GM04503 (cell line): ENCODE measurements at regions not wholly inside any gene's neighbourhood (a gene's known extent, or its start where the extent isn't known, plus 50 kb on each side); places are given as distances from the start of the nearest gene placed in this dataset.

Source experiments
- DNase-seq: peaks from one replicate; pipeline ENCODE4 v3.0.0-alpha.2; 2012; ENCODE audit warnings: low read depth

DNA sequence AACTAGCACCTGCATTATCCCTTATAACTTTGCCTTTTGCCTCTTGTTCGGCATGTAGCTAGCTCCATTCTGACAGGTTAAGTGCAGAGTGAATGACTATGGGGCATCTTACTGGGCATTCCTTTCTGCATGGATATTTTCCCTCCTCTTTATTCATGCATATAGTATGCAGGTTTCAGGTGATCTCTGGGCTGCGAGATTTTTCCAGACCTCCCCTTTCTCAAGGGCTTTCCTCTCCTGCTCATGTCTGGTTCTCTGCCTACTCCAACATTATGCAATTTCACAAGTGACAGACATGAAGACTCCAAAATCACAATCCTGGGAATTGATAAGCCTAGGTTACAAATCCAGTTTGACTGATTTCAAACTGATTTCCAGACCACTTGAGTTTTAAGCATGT is 503.8 kb downstream of the NXPH1 start:
- DNase-seq, result no peak

DNA sequence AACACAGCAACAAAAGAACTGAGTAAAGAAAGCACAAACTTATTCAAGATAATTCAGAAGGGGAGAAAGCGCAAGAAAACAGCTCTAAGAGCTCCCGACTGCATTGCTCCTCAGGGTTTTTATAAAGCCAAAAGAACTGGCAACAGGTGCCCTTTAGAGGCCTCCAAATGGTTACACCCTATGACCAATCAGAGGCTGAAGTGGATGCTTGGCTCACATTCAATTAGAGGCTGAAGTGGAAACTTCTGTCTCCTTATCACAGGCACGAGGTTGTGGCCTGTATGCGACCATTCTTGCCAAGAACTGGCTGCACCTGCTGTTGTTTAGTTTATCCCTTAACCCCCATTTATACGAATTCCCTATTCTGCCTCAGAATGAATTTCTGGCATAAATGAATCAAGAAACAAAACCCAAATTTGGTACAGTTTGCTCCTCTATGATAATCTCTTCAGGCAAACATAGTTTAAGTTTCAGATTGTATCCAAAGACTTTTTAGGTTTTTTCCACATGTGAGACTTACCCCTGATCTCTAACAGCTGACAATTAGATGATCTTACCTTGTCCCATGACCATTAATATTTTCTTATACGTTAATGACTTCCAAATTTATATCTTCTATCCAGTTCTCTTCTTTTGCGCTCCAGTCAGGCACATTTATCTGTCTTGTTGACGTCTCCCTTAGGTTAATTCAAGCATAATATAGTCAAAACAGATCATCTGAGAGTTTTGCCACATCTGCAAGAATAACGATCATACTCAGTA is 504.8 kb downstream of the NXPH1 start:
- DNase-seq, result no peak

DNA sequence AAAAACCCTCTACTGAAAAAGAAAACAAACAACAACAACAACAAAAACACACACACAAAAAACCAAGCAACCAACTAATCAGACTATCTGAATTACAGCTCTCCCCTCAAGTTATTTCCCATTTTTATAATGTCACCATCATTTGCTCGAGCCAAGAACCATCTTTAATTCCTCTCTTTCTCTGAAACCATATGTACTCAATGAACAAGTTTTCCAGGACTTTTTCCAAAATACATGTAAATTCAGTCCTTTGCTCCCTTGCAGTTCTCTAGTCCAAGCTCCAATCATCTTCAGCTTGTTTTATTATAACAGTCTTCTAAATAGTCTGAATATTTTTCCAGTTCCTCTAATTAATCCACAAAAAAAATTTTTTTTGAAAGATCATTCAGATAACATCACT is 506.0 kb downstream of the NXPH1 start:
- no peak for DNase-seq

DNA sequence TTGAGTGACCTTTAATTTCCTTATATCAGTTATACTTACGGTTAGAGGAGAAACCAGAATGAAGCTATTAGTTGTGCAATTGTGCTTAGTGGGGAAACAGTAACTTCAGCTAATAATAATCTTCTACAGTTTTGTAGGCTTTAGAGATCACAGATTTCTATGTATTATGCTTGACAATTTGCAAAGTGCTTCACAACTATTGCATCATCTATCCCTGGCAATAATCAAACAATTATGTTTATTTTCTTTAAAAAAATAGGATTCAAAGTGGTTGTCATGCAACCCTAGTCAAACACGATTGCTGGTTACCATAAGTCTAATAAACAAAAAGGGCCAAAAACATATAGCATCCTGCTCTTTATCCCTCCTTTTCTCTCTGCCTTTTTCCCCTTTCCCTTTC is 530.3 kb downstream of the NXPH1 start:
- no peak for DNase-seq

DNA sequence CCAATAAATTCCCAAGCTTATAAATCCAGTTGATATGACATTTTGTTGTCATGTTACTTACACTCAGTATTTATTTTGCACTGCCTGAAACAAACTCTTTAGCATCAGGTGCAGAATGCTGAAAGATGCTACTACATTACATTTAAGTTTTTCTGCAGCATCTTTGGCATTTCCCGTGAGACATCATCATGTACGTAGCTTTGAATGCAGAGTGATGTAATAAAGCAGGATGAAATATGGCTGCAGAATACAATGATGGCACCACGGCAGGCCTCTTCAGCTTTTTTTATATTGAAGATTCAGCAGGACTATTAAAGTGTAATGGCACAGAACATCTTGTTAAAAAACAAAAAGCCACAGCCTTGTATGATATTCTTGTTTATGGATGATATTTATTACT is 531.8 kb downstream of the NXPH1 start:
- no peak for DNase-seq

DNA sequence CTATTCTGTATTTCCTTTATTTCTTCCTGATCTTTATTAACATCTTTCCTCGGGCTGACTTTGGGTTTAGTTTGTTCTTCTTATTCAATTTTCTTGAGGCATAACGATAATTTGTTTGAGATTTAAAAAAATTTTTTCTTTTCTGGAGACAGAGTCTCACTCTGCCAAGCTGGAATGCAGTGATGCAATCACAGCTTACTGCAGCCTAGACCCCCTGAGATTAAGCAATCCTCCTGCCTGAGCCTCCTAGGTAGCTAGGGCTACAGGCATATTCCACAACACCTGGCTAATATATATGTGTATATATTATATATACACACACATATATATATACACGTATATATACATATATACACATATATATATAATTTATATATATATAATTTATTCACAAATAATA is 540.2 kb downstream of the NXPH1 start:
- DNase-seq, result no peak

DNA sequence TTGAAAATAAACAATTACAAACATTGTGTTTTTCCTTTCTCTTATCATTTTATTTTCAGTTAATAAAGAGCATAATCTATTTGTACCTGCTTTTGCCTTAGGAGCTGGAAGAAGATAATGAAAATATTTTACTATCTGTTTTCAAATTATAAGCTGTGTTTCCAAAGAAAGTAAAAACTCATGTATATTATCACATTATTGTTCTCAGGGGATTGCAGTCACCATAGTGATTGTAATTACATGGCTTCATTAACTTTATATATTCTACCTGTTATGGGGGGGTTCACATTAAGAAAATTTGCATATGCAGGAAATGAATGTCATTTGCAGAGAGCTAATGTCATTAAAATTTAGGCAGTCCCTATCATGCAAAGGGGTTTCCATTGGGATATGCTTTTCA is 542.3 kb downstream of the NXPH1 start:
- no peak for DNase-seq

DNA sequence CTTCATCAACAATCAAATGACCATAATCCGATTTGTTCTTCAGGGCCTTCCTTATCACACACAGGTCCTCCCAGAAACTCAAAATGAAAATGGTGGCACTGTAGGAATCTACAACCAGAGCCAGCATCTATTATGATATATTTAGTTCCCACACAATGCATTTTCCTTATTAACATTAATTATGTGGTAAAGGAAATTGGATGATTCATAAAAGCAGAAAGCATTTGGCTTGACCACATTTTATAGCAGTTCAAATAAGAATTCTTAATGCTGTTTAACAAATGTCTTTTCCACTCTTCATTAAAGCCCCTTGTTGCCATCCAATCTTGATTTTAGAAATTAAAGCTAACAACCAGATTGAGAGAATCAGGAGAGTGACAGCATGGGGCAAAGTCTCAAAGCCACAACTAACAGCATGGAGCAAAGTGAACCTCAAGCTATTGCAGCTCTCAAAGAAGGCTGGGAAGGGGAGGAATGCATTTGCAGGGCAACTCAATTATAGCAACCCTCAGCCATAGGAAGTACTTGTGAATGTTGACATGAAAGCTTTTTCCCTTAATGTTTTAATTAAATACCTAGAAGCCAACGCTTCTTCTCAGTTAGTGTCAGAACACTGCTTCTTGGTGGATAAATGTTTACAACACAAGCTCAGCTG is 549.1 kb downstream of the NXPH1 start:
- DNase-seq, result no peak

DNA sequence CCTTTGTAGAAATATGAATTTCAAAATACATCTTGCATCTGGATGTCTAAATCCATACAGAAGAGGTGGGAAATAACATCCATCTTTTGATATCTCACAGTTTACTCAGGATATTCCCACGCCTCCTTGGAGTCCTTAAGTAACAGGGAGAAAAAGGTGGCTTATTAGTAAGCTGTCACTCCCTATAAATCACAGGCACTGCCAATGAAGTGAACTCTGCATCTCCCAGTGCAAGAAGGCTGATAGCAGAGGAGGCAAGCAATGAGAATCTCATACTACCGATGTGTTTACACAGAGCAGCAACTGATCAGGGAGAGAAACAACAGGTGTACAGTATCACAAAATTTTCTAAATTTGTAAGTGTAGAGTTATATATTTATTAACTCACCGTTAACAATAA is 551.8 kb downstream of the NXPH1 start:
- DNase-seq, result no peak

DNA sequence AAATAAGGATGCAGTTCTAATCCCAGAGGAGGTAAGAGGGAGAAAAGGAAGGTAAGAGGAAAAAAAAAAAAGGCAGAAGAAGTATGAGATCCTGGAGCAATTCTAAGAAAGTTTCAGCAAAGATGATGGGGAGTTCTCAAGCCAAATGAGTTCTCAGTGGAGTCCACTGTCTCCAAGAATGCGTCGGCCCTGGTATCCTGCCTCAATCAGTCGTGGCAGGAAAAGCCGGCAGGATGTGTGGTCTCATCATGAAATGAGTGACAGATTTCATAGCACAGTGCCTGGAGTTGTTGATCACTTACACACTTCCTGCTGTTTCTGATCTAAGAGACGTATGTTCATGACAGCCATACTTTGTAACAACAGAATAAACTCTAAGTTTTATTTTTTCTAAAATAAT is 554.9 kb downstream of the NXPH1 start:
- no peak for DNase-seq

DNA sequence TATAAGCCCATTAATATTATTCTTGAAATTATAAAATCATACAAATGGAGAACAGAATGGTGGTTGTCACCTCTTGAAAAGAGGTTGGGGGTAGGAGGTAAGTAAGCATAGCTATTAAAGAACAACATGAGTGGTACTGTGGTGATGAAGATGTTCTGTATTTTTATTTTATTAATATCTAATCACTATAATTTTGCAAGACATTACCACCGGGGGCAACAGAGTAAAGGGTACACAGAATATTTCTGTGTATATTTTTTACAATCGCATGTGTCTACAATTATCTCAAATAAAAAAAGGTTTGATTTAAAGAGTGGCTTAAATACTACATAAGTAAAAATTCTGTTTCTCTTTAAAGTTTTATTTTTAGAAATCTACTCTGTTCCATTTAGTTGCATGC is 557.8 kb downstream of the NXPH1 start:
- no peak for DNase-seq

DNA sequence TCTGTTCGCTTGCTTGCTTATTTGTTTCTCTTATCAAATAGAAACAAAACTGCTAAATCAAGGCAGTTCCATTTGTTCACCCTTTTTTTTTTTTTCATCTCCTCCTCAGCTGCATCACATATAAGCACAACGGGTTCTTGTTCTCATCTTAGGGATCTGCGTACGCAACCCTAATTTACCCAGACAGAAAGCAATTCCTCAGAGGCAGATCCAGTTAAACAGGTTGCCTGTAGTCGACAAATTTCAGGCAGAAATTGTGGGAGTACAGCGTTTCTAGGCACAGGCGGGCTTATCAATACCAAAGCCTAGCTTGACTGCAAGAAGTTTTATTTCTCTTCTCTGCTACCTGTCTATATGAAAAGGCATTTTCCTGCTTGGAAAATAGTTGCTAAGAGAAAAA is 565.4 kb downstream of the NXPH1 start:
- no peak for DNase-seq

DNA sequence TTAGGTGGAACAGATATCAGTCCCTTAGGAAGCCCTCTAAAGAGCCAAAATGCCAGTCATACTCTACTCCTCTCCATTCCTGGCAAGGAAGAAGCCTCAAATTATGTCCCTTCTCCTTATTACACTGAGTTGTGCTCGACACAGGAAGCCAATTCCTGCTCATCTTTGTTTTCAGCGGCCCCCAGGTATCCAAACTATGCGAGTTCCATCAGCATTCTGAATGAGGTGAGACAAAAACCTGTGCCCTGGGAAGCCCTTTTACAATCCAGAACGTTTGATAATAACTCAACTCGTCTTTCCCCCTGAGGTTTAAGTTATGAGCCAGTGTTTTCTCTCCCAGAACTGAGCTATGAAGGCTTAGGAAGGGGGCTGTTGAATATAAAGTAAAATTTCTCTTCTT is 580.5 kb downstream of the NXPH1 start:
- no peak for DNase-seq

DNA sequence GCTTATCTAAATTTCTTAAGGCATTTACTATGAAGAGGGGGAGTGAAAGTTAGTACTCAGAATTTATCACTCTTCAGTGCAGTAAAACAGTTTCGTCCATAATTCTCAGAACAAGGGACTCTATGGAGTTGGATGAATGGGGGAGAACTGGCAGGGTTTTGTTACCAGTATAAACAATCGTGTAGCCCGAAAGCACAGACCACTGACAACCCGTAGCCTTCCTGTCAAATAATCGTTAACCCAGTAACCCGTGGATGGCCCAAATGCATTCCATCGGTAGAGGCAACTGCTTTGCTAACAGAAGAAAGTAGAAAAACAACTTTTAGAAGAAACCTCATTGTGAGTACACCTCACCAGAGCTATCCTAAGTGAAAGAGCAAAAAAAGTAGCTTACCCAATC is 583.9 kb downstream of the NXPH1 start:
- DNase-seq, result no peak

DNA sequence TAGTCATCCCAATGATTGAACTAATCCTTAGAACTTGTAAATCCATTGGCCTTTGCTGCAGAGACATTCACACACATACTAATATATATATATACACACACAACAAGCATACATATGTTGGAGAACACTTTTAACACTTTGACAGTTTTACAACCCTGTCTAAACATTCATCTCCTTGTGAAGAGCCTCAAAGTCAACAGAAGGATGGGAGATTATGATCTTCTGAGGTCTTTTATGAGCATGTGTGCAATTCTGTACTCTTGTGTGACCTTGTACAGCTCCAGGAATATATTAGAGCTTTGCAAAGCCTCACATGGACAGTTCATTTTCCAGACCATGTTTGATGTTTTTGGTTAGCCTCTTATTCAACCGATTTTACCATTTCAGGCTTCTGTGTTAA is 589.0 kb downstream of the NXPH1 start:
- no peak for DNase-seq

DNA sequence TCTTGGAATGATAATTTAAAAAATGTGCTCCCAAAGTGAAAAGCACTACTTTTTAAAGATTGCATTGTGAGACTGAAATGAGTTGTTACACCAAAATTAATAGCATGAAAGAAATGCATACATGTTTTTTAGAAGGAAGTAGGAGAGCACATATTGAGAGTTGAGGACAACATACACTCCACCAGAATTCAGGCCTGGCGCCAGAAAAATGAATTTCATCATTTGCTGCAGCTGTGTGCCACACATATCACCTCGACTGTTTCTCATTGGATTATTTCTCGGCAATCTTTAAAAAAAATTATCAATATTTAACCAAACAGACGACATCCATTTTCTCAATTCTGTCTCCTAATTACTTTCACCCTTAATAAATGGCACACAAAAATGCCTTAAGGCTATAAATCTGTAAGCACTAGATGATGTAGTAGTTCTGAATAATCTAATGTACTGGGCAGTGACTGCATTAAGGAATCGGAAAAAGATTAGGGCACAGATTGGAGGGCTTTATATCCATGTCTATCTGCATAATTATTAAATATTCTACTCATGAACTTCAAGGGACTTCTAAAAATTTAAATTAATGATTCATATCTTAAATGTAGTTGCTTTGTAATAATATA is 590.4 kb downstream of the NXPH1 start:
- DNase-seq, result no peak

DNA sequence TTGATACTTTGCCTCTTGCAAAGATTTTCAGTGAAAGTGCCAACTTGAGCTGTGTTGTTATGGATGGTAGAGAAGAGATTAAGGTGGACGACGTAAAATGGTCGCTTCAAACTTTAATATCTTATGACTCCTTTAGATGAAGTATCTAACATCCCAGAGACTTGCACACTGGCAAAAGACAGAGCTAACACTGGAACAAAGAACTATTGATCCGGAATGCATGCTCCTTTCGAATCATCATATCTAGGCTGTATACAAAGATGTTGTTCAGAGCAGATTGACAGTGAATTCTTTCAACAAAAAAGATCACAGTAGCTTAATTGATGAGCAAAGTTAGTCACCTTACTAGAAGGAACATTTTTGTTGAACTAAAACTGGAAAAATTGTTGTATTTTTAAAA is 592.7 kb downstream of the NXPH1 start:
- DNase-seq, result no peak

DNA sequence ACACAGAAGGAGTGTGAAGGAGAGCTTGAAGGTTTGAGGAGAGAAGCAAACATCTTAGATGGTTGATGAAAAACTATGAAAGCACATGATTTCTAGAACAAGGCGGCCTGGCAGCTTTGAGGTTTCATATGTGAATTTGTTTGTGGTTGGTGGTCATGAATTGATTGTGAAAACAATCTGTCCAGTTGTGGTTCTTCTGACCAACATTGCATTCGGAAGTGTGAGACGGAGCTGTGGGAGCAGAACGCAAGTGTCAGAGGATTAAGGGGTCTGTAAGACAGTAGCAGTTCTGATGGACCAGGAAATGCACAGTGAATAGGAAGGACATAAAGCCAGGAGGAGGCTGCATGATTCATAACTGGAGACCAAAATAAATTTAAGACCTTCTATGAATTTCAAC is 594.6 kb downstream of the NXPH1 start:
- no peak for DNase-seq

DNA sequence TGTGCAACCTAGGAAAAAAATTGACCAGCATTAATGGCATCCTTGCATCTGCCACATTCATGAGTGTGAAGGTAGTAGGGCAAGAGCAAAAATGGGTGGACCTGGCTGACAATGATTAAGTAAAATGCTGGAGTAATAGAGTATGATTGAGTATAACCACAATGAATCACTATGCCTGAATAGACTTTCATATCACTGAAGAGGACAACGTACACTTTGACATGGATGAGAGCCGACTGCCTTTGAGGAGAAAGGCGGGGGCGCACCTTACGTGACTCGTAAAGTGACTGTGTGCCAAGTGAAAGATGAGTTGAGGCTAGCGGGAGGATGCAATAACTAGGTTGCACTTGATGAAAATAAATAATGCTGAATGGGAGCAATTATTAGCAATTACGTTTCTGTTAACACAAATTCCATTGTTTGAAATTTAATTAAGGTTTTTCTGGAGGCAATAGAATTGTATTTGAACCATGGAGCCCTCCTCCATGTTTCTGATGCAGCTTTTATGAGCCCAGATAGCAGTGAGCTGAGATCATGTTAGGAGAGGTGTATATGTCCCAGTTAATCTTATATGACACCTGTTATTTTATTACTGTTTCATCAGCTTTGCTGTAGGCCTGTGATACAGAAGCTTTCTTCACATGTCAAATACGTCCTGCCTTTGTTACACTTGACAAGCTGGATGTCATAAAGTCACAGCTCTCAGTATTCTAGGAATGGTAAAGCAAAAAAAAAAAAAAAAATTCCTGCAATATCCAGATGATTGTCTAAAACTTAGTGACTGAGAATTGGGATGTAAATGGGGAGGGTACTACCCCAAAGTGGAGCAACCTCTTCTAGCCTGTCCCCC is 596.5 kb downstream of the NXPH1 start:
- DNase-seq, result no peak

DNA sequence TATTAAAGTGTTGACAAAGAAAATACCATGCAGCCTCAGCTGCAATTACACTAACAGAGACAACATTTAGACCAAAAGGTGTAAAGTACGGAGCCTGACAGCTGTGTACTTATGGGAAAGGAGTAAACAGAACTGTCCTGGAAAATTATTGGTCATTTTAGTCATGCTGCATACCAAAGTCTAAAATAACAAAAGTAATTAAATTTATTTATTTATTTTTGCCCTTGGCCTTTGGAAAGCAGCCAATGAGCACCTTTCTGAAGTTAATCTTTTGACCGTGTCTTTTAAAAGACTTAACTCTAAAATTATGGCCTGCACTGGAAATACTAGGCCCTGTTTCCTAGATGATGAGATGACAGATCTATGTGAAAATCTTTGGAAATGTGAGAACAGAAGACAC is 597.6 kb downstream of the NXPH1 start:
- DNase-seq, result no peak

DNA sequence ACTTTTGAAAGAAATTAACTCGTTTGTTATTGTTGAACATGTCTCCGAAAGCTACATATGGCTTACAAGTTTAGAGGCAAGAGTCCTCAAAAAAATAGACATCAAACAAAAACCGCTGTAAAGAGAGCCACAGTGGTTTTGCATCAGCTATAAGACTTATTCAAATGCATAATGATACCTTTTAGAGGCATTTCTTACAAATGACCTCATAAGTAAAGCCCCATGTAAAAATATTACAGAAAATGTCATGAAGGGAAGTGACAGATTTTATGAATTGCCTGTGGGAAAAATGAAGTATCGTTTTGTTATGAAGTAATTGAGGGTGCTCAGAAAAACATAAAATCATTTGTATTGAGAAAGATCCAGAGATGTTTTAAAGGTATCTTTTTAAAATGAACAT is 598.0 kb downstream of the NXPH1 start:
- DNase-seq, result no peak

DNA sequence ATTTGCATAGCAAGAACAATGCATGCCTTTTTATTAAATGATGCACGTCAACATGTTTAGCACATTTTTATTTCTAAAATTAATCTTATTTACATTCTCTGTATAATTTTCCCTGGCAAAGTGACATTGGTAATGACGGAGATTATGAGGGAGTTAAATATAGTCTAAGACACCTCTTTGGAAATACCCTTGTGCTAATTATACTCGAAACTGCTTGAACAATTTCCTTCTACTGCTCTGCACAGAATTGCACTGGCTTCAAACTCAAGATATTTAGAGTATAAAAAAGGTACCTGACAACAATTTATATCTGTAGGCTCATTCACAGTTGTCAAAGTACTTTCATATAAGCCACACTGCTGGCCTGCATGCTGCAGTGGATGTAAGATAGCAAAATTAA is 602.7 kb downstream of the NXPH1 start:
- DNase-seq, result no peak
